NCI-H526 treated with DMSO at 0.1 percent for 48 hours (cell line): ENCODE measurements at regions not wholly inside any gene's neighbourhood (a gene's known extent, or its start where the extent isn't known, plus 50 kb on each side); places are given as distances from the start of the nearest gene placed in this dataset.

Experiments
- DNase-seq: peaks from one replicate; lab custom pipeline; 2025; lab: John Stamatoyannopoulos, UW

DNA sequence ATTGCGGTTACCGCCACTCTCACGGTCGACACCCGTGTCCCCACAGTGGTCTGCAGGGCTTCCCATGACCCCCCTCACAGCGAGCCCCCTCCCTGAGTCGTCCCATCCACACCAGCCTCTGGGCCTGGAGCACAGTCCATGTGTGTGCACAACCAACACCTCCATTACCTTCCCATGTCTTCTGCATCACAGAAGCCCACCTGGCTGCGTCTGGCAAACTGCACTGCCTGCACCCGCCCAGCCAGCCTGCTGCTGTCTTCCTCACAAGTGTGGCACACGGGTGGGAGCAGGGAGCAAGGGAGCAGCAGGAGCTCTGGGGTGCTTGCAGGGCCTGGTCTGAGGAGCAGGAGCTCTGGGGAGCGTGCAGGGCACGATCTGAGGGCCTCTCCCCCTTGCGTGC is 415.3 kb upstream of the IRX4 start:
- DNase-seq, result no peak

DNA sequence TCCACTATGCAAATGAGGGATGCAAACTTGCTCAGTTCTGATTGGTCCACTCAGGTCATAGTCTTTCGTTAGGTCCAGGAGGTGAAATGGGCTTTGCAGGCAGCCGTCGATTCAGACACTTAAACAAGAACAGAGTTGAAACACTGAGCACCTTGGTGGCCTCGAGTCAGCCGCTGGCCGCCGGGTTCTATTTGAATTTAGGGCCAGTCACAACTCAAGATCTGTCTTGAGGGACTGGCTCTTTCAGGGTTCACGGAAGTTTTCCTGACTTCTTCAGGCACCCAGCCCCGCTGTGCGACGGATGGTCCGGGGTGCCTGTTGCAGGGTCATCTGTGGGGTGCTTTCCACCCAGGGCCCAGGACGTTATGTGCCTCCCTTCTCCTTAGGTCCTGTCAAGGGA is 412.8 kb upstream of the IRX4 start:
- no peak for DNase-seq

- DNase-seq, result no peak
Observed at GRCh38 chr5:2293906-2294305, 411.2 kb upstream of the IRX4 start.

DNA sequence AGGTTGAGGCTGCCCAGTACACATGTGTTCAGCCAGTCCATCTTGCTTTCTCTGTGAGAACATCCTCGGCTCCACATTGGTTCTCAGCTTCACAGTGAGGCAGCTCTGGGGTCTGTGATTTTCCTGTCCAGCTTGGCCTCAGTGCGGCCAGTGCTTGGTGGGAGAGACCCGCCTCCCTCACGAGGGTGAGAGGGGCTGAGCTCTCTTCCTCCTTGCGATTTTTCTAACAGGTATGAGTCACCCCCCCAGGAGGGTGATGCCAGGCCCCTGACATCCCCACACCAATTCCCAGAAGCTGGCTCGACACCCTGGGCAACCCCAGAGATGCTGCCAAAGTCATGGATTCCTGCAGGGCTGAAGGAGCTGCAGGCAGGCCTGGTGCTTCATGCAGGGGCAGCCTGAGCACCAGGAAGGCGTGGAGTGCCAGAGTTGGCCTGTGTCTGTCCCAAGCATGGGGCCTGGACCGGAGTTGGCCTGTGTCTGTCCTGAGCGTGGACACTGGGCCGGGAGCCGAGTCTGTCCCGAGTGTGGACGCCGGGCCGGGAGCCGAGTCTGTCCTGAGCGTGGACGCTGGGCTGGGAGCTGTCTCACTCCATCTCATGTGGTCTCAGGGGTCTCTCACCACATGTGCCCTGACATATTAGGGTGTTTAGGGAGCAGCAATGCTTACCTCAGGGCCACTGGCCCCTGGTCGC is 408.6 kb upstream of the IRX4 start:
- no peak for DNase-seq

GRCh38 chr5:2289380-2289779 is 406.7 kb upstream of the IRX4 start:
- no peak for DNase-seq

DNA sequence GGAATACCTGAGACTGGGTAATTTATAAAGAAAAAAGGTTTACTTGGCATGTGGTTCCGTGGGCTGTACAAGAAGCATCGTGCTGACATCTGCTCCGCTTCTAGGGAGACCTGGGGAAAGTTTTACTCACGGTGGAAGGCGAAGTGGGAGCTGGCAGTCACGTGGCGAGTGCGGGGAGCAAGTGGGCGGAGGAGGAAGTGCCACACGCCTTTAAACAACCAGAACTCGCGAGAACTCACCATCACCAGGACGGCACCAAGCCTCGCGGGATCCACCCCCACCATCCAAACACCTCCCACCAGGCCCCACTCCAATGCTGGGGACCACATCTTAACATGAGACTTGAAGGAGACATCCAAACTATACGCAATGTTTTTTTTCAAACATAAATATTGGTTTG is 406.2 kb upstream of the IRX4 start:
- DNase-seq, result no peak

GRCh38 chr5:2288466-2288865 is 405.7 kb upstream of the IRX4 start:
- DNase-seq, result no peak

DNA sequence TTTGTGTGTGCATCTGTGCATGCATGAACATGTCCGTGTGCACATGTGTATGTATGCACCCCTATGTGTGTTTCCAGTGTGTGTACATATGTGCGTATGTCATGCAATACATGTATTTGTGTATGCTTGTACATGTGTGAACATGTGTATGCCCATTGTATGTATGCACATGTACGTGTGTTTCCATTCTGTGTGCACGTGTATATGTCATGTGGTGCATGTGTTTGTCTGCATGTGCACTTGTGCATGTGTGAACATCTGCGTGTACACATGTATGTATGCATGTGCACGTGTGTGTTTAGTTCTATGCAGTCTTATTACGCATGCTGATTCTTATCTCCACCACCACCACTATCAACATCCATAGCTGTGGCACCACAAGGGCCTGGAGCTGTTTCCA is 403.5 kb upstream of the IRX4 start:
- DNase-seq, result no peak

DNA sequence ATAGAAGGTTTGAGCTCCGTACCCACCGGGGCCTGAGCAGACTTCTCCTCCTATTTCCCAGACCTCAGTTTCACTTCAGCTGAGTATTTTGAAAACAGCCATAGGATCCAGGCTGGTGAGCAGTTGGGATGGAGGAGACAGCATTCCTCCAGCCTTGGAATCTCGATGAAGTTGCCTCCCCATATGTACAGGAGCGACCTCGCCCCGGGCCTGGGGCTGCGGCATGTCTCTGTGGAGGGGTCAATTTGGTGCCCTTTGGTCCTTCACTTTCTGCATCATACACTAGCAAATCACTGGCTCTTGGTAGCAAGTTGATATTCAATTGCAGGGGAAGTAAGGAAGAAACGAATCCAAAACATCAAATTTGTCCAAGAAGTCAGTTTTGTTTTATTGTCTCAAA is 402.0 kb upstream of the IRX4 start:
- DNase-seq, result no peak

DNA sequence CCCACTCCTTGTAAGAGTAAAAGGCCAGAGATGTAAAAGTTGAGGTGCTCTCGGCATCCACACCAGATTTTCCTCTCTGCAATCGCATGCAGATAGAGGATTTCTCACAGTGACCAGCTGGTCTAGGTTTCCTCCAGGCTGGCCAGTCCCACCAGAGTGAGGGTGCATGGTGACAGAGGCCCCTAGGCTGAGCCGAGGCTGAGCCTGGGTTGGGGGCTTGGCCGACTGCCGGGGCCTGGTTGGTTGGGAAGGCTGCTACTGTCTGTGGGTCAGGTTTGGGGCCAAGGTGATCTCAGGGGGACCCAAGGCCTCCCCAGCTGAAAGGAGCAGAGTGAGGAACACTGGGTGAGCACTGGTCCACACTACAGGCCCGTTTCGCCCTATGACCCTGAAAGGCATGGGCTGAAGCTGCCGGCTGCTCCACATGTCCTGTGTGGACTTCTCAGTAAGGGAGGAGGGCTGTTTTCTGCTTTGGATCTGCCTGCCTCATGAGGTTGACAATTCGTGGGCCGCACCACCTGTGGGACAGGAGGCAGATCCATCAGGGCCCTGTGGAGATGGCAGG is 400.8 kb upstream of the IRX4 start:
- DNase-seq, result no peak

- no peak for DNase-seq
Observed at GRCh38 chr5:2282893-2283292, 400.2 kb upstream of the IRX4 start.

- no peak for DNase-seq
Observed at GRCh38 chr5:2282034-2282690, 399.4 kb upstream of the IRX4 start.

DNA sequence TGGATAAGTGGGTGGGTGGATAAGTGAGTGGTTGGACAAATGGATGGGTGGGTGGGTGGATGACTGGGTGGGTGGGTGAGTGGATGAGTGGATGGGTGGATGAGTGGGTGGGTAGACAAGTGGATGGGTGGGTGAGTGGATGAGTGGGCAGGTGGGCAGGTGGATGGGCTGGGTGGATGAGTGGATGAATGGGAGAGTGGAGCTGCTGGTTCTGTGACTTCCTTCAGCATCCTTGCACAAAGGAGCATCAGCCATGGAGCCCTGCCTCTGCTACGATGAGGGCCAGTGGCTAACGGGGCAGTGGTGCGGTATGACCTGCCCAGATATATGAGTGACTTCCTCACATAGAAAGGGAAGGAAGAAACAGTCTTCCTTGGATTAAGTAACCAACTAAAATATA is 398.7 kb upstream of the IRX4 start:
- no peak for DNase-seq

DNA sequence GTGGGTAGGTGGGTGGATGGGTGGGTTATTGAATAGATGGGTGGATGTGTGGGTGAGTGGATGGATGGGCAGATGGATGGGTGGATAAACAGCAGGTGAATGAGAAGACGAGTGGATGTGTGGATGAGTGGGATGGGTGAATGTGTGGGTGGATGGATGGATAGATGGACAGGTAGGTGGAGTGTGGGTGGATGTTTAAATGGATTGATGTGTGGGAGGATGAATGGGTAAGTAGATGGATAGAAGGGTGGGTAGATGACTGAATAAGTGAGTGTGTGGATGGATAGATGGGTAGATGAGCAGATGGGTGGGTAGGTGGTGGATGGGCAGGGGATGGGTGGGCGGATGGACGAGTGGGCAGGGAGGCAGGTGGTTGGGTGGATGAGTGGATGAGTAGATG is 397.6 kb upstream of the IRX4 start:
- DNase-seq, result no peak

GRCh38 chr5:2278825-2279456 is 396.2 kb upstream of the IRX4 start:
- DNase-seq, result no peak

DNA sequence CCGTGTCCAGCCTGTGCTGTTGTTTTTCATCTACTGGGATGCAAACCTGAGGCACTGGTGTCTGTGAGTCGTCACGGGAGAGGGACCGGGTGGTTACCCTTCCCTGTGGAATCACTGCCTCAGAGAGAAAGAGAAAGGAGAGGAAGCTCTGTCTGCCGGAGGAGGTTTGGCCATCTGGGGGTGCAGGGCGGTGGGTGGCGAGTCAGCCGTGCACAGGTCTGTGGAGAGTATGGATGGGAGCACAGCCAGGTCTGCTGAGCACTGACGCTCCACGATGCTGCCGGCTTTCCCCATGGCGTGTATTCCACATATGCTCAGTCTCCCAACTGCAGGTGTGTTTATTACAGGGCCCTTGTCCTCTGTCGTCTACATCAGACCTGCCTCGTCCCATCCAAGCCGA is 395.2 kb upstream of the IRX4 start:
- no peak for DNase-seq

DNA sequence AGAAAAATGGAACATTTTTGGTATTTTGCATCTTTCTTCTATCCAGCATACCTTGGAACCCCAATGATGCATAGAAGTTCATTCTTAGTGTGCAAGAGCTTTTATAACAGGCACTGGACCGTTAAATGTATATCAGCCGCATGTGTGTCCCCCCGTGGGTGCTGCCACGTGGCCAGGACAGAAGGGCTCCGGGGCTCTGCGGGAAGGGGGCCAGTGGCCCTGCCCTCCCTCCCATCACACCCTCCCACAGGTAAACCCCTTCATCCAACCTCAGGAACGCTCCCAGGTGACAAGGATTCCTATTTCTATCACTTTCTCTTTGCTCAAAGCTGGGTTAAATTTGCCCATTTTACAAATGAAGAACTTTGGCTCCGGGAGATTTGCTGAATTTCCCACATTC is 393.4 kb upstream of the IRX4 start:
- no peak for DNase-seq

- DNase-seq, result no peak
Observed at GRCh38 chr5:2272755-2273154, 390.0 kb upstream of the IRX4 start.

- no peak for DNase-seq
Observed at GRCh38 chr5:2272039-2272438, 389.3 kb upstream of the IRX4 start.

- DNase-seq, result no peak
Observed at GRCh38 chr5:2271316-2271715, 388.6 kb upstream of the IRX4 start.

DNA sequence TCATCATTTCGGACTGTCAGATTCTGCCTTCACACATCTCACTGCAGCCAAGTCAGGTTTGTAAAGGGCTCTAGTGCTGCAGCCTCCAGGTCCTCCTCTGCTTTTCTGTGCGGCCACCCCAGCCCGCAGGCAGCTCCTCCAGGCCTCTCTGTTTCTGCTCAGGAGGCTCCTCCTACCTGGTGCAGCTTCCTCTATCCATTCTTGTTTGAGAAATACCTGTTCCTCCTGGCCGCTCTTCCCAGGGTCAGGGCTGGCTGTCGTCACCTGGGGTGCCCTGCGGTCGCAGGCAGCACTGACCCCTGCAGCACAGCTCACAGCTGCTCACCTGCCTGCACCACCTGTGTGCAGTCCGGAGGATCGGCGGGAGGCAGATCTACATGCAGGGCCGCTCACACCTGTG is 387.7 kb upstream of the IRX4 start:
- DNase-seq, result no peak

DNA sequence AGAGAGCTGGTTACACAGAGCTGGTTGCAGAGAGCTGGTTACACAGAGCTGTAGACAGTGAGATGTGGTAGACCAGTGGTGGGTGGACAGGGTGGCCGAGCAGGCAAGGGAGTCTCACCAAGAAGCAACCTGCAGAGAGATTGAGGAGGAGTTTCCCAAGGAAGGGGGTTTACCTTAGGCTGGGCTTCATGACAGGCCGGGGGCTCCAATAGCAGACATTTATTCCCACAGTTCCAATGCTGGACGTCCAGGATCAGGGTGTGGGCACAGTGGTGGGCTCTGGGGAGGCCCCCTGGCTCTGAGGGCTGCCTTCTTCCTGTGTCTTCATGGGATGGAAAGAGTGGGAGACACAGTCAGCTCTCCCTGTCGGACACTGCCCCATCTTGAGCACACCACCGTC is 386.9 kb upstream of the IRX4 start:
- no peak for DNase-seq

GRCh38 chr5:2267991-2268390 is 385.3 kb upstream of the IRX4 start:
- no peak for DNase-seq
